ENCODE measurements at regions not wholly inside any gene's neighbourhood (a gene's known extent, or its start where the extent isn't known, plus 50 kb on each side); places are given as distances from the start of the nearest gene placed in this dataset.

DNA sequence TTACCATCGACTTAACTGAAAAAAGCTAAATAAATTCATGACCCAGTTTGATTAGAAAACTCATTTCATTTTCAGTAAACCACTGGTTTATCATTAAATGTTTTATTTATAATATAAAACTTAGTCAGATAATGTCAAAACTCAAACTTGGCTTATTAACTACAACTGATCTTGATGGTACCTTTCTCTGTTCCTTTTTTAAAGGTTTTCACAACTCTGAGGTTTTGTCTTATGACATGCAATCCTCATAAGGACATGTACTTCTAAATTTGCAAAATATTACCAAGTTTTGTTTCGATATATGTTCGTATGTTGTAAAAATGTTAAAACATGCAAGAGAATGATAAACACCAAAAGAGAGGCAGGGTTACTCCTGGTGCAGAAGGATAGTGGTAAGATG, 82.5 kb upstream of the PDE10A start:
- Mint-ChIP-seq H3K27me3 (ENCODE audit: low read depth, poor library complexity) (peaks cover 9% of the 10 kb centered on the region), H3K9me3 (peaks cover 5% of the 10 kb centered on the region), H3K27ac (no peak overlapping the region), H3K36me3 (ENCODE audit: low read depth) (no peaks in the 10 kb centered on the region), H3K4me1 (peaks cover 35% of the 10 kb centered on the region), H3K4me3 (no peak overlapping the region)
- no peak for DNase-seq
- TF ChIP-seq, protein P1, sequence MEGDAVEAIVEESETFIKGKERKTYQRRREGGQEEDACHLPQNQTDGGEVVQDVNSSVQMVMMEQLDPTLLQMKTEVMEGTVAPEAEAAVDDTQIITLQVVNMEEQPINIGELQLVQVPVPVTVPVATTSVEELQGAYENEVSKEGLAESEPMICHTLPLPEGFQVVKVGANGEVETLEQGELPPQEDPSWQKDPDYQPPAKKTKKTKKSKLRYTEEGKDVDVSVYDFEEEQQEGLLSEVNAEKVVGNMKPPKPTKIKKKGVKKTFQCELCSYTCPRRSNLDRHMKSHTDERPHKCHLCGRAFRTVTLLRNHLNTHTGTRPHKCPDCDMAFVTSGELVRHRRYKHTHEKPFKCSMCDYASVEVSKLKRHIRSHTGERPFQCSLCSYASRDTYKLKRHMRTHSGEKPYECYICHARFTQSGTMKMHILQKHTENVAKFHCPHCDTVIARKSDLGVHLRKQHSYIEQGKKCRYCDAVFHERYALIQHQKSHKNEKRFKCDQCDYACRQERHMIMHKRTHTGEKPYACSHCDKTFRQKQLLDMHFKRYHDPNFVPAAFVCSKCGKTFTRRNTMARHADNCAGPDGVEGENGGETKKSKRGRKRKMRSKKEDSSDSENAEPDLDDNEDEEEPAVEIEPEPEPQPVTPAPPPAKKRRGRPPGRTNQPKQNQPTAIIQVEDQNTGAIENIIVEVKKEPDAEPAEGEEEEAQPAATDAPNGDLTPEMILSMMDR (IDR thresholded peaks at IDR 0.05): no peak

DNA sequence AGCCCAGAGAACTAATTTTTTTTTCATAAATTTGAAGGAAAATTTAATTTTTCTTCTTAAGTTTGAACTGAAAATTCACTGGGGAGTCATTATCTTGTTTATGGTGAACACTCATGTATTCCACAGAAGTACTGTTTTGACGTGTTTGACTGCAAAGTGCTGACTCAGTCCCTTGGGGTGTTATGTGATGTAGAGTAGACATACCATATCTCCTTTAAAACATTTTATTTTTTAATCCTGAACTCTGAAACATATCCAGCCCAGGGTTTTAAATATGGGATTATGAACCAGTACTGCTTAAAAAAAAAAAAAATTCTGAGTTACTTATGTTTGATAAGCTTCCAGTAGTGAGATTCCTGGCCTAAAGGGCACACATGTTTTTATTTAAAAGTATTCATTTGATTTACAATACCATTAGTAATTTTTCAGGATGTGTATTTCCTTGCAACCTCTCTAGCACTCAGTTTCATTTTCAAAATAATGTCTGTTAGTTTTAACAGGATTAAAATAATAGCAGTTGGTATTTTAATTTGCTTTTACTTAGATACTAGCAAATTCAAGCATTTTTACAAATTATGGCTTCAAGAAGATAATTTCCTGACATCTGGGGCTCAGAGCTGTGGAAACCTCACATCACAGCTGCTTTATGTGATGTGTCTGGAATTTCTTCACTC, 81.7 kb upstream of the PDE10A start:
- H3K9me3 Mint-ChIP-seq: peaks cover 8% of the 10 kb centered on the region
- no peak overlapping the region for H3K27ac Mint-ChIP-seq
- H3K4me3 Mint-ChIP-seq: no peak overlapping the region
- DNase-seq: no peak
- peaks cover 6% of the 10 kb centered on the region for H3K27me3 Mint-ChIP-seq (ENCODE audit: low read depth, poor library complexity)
- peaks cover 35% of the 10 kb centered on the region for H3K4me1 Mint-ChIP-seq
- TF ChIP-seq, protein P1 (IDR thresholded peaks at IDR 0.05): no peak
- no peaks in the 10 kb centered on the region for H3K36me3 Mint-ChIP-seq (ENCODE audit: low read depth)

DNA sequence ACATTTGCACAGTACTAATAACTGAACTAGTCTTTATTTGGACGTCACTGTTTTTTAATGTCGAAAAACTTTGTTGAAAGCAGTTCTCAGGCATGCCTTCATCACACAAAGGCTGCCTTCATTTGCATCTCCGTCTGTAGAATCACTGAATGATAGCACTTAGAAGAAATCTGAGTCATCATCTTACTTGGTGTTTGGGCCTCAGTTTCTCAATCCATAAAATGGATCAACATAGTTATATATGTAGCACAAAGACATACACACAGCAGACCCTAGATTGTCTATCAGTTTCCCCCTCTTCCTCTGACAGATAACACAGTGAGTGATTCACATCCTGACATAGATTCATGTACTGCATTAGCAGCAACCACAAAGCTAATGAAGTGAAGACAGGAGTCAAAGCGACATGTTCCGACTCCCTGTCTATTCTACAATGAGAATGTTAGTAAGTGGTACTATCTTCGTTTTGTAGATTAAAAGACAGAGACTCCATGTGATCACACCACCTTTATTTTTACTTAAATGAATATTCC, 80.4 kb upstream of the PDE10A start:
- DNase-seq: no peak
- H3K9me3 Mint-ChIP-seq: peaks cover 12% of the 10 kb centered on the region
- no peak overlapping the region for H3K27ac Mint-ChIP-seq
- H3K4me1 Mint-ChIP-seq: peaks cover 28% of the 10 kb centered on the region
- peaks cover 9% of the 10 kb centered on the region for H3K27me3 Mint-ChIP-seq (ENCODE audit: low read depth, poor library complexity)
- TF ChIP-seq, protein P1 (IDR thresholded peaks at IDR 0.05): no peak
- no peak overlapping the region for H3K4me3 Mint-ChIP-seq
- H3K36me3 Mint-ChIP-seq (ENCODE audit: low read depth): no peaks in the 10 kb centered on the region

DNA sequence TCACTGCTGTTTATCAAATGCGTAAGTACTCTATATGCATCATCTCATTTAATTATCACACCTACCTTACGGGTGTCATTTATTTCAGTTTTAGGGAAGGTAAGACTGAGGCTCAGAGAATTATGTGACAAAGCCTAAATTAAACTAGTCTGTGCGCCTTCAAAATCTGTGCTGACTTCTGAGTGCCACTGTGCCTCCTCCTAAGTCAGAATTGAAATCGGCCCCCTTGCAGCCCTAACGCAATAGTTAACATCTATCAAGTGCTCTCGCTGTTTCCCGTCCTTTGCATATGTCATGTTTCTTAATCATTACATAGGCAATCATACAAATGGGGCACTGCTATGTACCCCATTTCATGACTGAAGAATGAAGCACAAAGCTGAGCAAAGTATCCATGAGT, 79.0 kb upstream of the PDE10A start:
- no peak for DNase-seq
- H3K9me3 Mint-ChIP-seq: peaks cover 17% of the 10 kb centered on the region
- H3K4me1 Mint-ChIP-seq: peaks cover 17% of the 10 kb centered on the region
- H3K4me3 Mint-ChIP-seq: no peak overlapping the region
- TF ChIP-seq, protein P1 (IDR thresholded peaks at IDR 0.05): no peak
- H3K27ac Mint-ChIP-seq: no peak overlapping the region
- H3K27me3 Mint-ChIP-seq (ENCODE audit: low read depth, poor library complexity): peaks cover 12% of the 10 kb centered on the region
- H3K36me3 Mint-ChIP-seq (ENCODE audit: low read depth): no peaks in the 10 kb centered on the region

DNA sequence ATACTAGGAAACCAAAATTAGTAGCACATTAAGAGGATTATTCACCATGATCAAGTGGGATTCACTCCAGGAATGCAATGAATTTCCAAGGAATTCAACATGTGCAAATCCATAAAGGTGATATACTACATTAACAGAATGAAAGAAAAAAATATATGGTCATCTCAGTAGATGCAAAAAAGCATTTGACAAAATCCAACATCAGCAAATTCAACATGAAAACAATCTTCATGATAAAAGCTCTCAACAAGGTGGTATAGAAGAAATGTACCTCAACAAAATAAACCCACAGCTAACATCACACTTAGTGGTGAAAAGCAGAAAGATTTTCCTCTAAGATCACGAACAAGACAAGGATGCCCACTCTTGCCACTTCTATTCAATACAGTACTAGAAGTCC, 74.4 kb upstream of the PDE10A start:
- TF ChIP-seq, protein P1 (IDR thresholded peaks at IDR 0.05): no peak
- peaks cover 21% of the 10 kb centered on the region for H3K4me1 Mint-ChIP-seq
- H3K27ac Mint-ChIP-seq: no peak overlapping the region
- H3K27me3 Mint-ChIP-seq (ENCODE audit: low read depth, poor library complexity): peaks cover 27% of the 10 kb centered on the region
- H3K36me3 Mint-ChIP-seq (ENCODE audit: low read depth): no peaks in the 10 kb centered on the region
- DNase-seq: no peak
- H3K9me3 Mint-ChIP-seq: peaks cover 24% of the 10 kb centered on the region
- H3K4me3 Mint-ChIP-seq: no peak overlapping the region

DNA sequence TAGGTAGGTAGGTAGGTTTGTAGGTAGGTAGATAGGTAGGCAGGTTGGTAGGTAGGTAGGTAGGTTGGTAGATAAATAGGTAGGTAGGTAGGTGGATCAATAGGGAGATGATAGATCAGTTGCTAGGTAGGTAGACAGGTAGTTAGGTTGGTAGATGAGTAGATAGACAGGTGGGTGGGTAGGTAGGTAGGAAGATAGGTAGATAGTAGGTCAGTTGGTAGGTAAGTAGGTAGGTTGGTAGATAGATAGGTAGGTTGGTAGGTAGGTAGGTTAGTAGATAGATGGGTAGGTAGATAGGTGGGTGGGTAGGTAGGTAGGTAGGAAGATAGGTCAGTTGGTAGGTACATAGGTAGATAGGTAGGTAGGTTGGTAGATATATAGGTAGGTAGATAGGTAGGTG, 72.0 kb upstream of the PDE10A start:
- TF ChIP-seq, protein P1 (IDR thresholded peaks at IDR 0.05): no peak
- peaks cover 24% of the 10 kb centered on the region for H3K27me3 Mint-ChIP-seq (ENCODE audit: low read depth, poor library complexity)
- no peaks in the 10 kb centered on the region for H3K36me3 Mint-ChIP-seq (ENCODE audit: low read depth)
- no peak overlapping the region for H3K4me3 Mint-ChIP-seq
- H3K9me3 Mint-ChIP-seq: peaks cover 23% of the 10 kb centered on the region
- H3K4me1 Mint-ChIP-seq: peaks cover 34% of the 10 kb centered on the region
- DNase-seq: no peak
- H3K27ac Mint-ChIP-seq: no peak overlapping the region
